Prostate gland (tissue), 2 donors: ENCODE measurements at regions not wholly inside any gene's neighbourhood (a gene's known extent, or its start where the extent isn't known, plus 50 kb on each side); places are given as distances from the start of the nearest gene placed in this dataset.

Source experiments
- POLR2A ChIP-seq: fragments of 450-650 bp; IDR thresholded peaks from one replicate; pipeline ENCODE4 v1.6.1; 2016; ENCODE audit warnings: antibody characterized with exemption, mild to moderate bottlenecking
- POLR2AphosphoS5 ChIP-seq: sonication (generic); formaldehyde crosslinking; IDR thresholded peaks from one replicate; pipeline ENCODE4 v1.6.1; 2017; ENCODE audit warnings: antibody characterized with exemption
- TF ChIP-seq, protein P1 (sequence below), 4 experiments: fragments of 200-600 bp in 2 of 4; fragments of 450-650 bp in 2 of 4; sonication (generic) in 2 of 4; IDR thresholded peaks; 1 replicate in 3 of 4; 2 replicates in 1 of 4; pipeline ENCODE4 v1.5.1; 2016 to 2019; ENCODE audit warnings: antibody characterized with exemption in 4 of 4, mild to moderate bottlenecking in 2 of 4, moderate library complexity in 2 of 4

DNA sequence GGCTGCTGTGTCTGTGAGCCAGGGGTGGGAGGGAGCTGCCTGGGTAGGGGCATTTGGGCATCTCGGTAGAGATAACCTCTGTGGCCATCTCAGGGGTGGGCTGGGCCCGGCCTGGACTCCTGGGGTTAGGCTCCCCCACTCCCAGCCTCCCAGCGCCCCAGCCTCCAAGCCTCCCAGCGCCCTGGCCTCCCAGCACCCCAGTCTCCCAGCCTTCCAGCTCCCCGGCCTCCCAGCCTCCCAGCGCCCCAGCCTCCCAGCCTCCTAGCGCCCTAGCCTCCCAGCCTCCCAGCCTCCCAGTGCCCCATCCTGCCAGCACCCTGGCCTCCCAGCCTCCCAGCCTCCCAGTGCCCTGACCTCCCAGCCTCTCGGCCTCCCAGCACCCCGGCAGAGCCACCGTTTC is 85.1 kb upstream of the TTC34 start:
- TF ChIP-seq, protein P1, sequence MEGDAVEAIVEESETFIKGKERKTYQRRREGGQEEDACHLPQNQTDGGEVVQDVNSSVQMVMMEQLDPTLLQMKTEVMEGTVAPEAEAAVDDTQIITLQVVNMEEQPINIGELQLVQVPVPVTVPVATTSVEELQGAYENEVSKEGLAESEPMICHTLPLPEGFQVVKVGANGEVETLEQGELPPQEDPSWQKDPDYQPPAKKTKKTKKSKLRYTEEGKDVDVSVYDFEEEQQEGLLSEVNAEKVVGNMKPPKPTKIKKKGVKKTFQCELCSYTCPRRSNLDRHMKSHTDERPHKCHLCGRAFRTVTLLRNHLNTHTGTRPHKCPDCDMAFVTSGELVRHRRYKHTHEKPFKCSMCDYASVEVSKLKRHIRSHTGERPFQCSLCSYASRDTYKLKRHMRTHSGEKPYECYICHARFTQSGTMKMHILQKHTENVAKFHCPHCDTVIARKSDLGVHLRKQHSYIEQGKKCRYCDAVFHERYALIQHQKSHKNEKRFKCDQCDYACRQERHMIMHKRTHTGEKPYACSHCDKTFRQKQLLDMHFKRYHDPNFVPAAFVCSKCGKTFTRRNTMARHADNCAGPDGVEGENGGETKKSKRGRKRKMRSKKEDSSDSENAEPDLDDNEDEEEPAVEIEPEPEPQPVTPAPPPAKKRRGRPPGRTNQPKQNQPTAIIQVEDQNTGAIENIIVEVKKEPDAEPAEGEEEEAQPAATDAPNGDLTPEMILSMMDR (IDR thresholded peaks at IDR 0.05), result no peak
- TF ChIP-seq POLR2AphosphoS5 (no peak), POLR2A (no peak)
